ENCODE measurements at regions not wholly inside any gene's neighbourhood (a gene's known extent, or its start where the extent isn't known, plus 50 kb on each side); places are given as distances from the start of the nearest gene placed in this dataset.
"Not testable (repeated sequence)": the region's sequence is repeated elsewhere in the genome, so short reads cannot be mapped to it uniquely, and the experiment has no call there.

GRCh38 chr7:53350241-53350640 is 314.8 kb downstream of the POM121L12 start:
- Histone ChIP-seq H3K4me1 (replicated peaks in 1 of 2) (no peaks in the 10 kb centered on the region), H3K27ac (no peak overlapping the region), H3K4me3 (no peak overlapping the region)
- ATAC-seq (replicated peaks in 6 of 8) = peak in 4 of 8 experiments; percentile 49 to 86 (median 58)
- in situ Hi-C loops (cut with MboI; ENCODE audit: low pct_unique_long_range_greater_than_20kb in 2 of 9, low sequenced_read_pairs in 9 of 9, unreplicated experiment in 9 of 9) = no loop called here
- WGBS, 10 experiments = 0 to 50% (median 0%) methylated on average over 1 to 2 of the region's 2 CpGs; no CpG with 5 or more reads in 6 of the 10 experiments

- Histone ChIP-seq H3K4me1 (replicated peaks in 1 of 2) (no peaks in the 10 kb centered on the region), H3K27ac (no peak overlapping the region), H3K4me3 (no peak overlapping the region)
- ATAC-seq (replicated peaks in 6 of 8) = no peak
- 0 to 100% (median 73%) methylated on average over 1 to 2 of the region's 2 CpGs for WGBS, 10 experiments
- in situ Hi-C loops (cut with MboI; ENCODE audit: low pct_unique_long_range_greater_than_20kb in 2 of 9, low sequenced_read_pairs in 9 of 9, unreplicated experiment in 9 of 9) = no loop called here
Observed at GRCh38 chr7:53351681-53352080, 316.2 kb downstream of the POM121L12 start.

GRCh38 chr7:53358269-53358668 is 322.8 kb downstream of the POM121L12 start:
- Histone ChIP-seq H3K4me3 (no peak overlapping the region), H3K27ac (no peak overlapping the region), H3K4me1 (replicated peaks in 1 of 2) (no peaks in the 10 kb centered on the region)
- 20 to 100% (median 100%) methylated on average over 1 of the region's 2 CpGs; no CpG with 5 or more reads in 6 of the 10 experiments for WGBS, 10 experiments
- ATAC-seq (replicated peaks in 6 of 8) = no peak
- in situ Hi-C loops (cut with MboI; ENCODE audit: low pct_unique_long_range_greater_than_20kb in 2 of 9, low sequenced_read_pairs in 9 of 9, unreplicated experiment in 9 of 9) = no loop called here

- in situ Hi-C loops (cut with MboI; ENCODE audit: low pct_unique_long_range_greater_than_20kb in 2 of 9, low sequenced_read_pairs in 9 of 9, unreplicated experiment in 9 of 9) = no loop called here
- 12 to 100% (median 80%) methylated on average over 1 to 3 of the region's 3 CpGs; no CpG with 5 or more reads in 2 of the 10 experiments for WGBS, 10 experiments
- no peak for ATAC-seq (replicated peaks in 6 of 8)
Observed at GRCh38 chr7:53383131-53383530, 347.7 kb downstream of the POM121L12 start.

GRCh38 chr7:53385239-53385638 is 349.8 kb downstream of the POM121L12 start:
- H3K4me1 ChIP-seq (replicated peaks in 1 of 2); ATAC-seq (replicated peaks in 6 of 8); H3K27ac ChIP-seq; in situ Hi-C loops (cut with MboI; ENCODE audit: low pct_unique_long_range_greater_than_20kb in 2 of 9, low sequenced_read_pairs in 9 of 9, unreplicated experiment in 9 of 9); H3K4me3 ChIP-seq: not testable (repeated sequence)
- 56 to 100% methylated on average over 1 to 5 of the region's 19 CpGs; no CpG with 5 or more reads in 8 of the 10 experiments for WGBS, 10 experiments

More at GRCh38 chr7:53383131-53383530, 347.7 kb downstream of the POM121L12 start:
- no peaks in the 10 kb centered on the region for H3K4me1 ChIP-seq (replicated peaks in 1 of 2)
- H3K27ac ChIP-seq = no peak overlapping the region
- H3K4me3 ChIP-seq = no peak overlapping the region

GRCh38 chr7:53387515-53387914 is 352.1 kb downstream of the POM121L12 start:
- no peak overlapping the region for H3K27ac ChIP-seq
- ATAC-seq (replicated peaks in 6 of 8) = no peak
- H3K4me1 ChIP-seq (replicated peaks in 1 of 2) = no peaks in the 10 kb centered on the region
- WGBS, 10 experiments = 8 to 100% (median 90%) methylated on average over 2 to 6 of the region's 12 CpGs; no CpG with 5 or more reads in 4 of the 10 experiments
- no peak overlapping the region for H3K4me3 ChIP-seq
- in situ Hi-C loops (cut with MboI; ENCODE audit: low pct_unique_long_range_greater_than_20kb in 2 of 9, low sequenced_read_pairs in 9 of 9, unreplicated experiment in 9 of 9) = no loop called here

GRCh38 chr7:53397911-53398310 is 362.5 kb downstream of the POM121L12 start:
- in situ Hi-C loops (cut with MboI; ENCODE audit: low pct_unique_long_range_greater_than_20kb in 2 of 9, low sequenced_read_pairs in 9 of 9, unreplicated experiment in 9 of 9) = no loop called here
- Histone ChIP-seq H3K27ac (no peak overlapping the region), H3K4me1 (replicated peaks in 1 of 2) (no peaks in the 10 kb centered on the region), H3K4me3 (no peak overlapping the region)
- ATAC-seq (replicated peaks in 6 of 8) = no peak
- 0 to 100% (median 91%) methylated on average over 1 to 2 of the region's 2 CpGs; no CpG with 5 or more reads in 3 of the 10 experiments for WGBS, 10 experiments

- WGBS, 10 experiments = 0 to 100% (median 82%) methylated on average over 1 to 2 of the region's 2 CpGs; no CpG with 5 or more reads in 2 of the 10 experiments
- H3K4me3 ChIP-seq = no peak overlapping the region
Observed at GRCh38 chr7:53398566-53398965, 363.1 kb downstream of the POM121L12 start.

GRCh38 chr7:53413021-53413420 is 377.6 kb downstream of the POM121L12 start:
- WGBS, 10 experiments = 0 to 100% (median 80%) methylated on average over 1 to 2 of the region's 2 CpGs; no CpG with 5 or more reads in 1 of the 10 experiments
- no peak for ATAC-seq (replicated peaks in 6 of 8)
- in situ Hi-C loops (cut with MboI; ENCODE audit: low pct_unique_long_range_greater_than_20kb in 2 of 9, low sequenced_read_pairs in 9 of 9, unreplicated experiment in 9 of 9) = no loop called here

More at GRCh38 chr7:53398566-53398965, 363.1 kb downstream of the POM121L12 start:
- Histone ChIP-seq H3K4me1 (replicated peaks in 1 of 2) (no peaks in the 10 kb centered on the region), H3K27ac (no peak overlapping the region)
- in situ Hi-C loops (cut with MboI; ENCODE audit: low pct_unique_long_range_greater_than_20kb in 2 of 9, low sequenced_read_pairs in 9 of 9, unreplicated experiment in 9 of 9) = no loop called here
- ATAC-seq (replicated peaks in 6 of 8) = no peak

GRCh38 chr7:53415816-53416215 is 380.4 kb downstream of the POM121L12 start:
- H3K27ac ChIP-seq = no peak overlapping the region
- no peak for ATAC-seq (replicated peaks in 6 of 8)
- no peaks in the 10 kb centered on the region for H3K4me1 ChIP-seq (replicated peaks in 1 of 2)
- WGBS, 10 experiments = 0 to 100% (median 80%) methylated on average over 1 to 2 of the region's 2 CpGs; no CpG with 5 or more reads in 3 of the 10 experiments
- H3K4me3 ChIP-seq = no peak overlapping the region
- in situ Hi-C loops (cut with MboI; ENCODE audit: low pct_unique_long_range_greater_than_20kb in 2 of 9, low sequenced_read_pairs in 9 of 9, unreplicated experiment in 9 of 9) = no loop called here

More at GRCh38 chr7:53413021-53413420, 377.6 kb downstream of the POM121L12 start:
- H3K27ac ChIP-seq = no peak overlapping the region
- H3K4me3 ChIP-seq = no peak overlapping the region
- no peaks in the 10 kb centered on the region for H3K4me1 ChIP-seq (replicated peaks in 1 of 2)

- in situ Hi-C loops (cut with MboI; ENCODE audit: low pct_unique_long_range_greater_than_20kb in 2 of 9, low sequenced_read_pairs in 9 of 9, unreplicated experiment in 9 of 9) = no loop called here
- H3K4me3 ChIP-seq = no peak overlapping the region
- no peaks in the 10 kb centered on the region for H3K4me1 ChIP-seq (replicated peaks in 1 of 2)
- ATAC-seq (replicated peaks in 6 of 8) = no peak
- 0 to 100% (median 100%) methylated on average over 1 of the region's 1 CpG; no CpG with 5 or more reads in 4 of the 10 experiments for WGBS, 10 experiments
- H3K27ac ChIP-seq = no peak overlapping the region
Observed at GRCh38 chr7:53418834-53419482, 383.5 kb downstream of the POM121L12 start.

GRCh38 chr7:53420550-53420949 is 385.1 kb downstream of the POM121L12 start:
- ATAC-seq (replicated peaks in 6 of 8) = no peak
- Histone ChIP-seq H3K4me1 (replicated peaks in 1 of 2) (no peaks in the 10 kb centered on the region), H3K27ac (no peak overlapping the region), H3K4me3 (no peak overlapping the region)
- in situ Hi-C loops (cut with MboI; ENCODE audit: low pct_unique_long_range_greater_than_20kb in 2 of 9, low sequenced_read_pairs in 9 of 9, unreplicated experiment in 9 of 9) = no loop called here
- WGBS, 10 experiments = 0 to 78% (median 42%) methylated on average over 1 of the region's 1 CpG; no CpG with 5 or more reads in 6 of the 10 experiments

- in situ Hi-C loops (cut with MboI; ENCODE audit: low pct_unique_long_range_greater_than_20kb in 2 of 9, low sequenced_read_pairs in 9 of 9, unreplicated experiment in 9 of 9) = no loop called here
- WGBS, 10 experiments = 0 to 90% (median 25%) methylated on average over 1 to 4 of the region's 5 CpGs; no CpG with 5 or more reads in 3 of the 10 experiments
- Histone ChIP-seq H3K4me1 (replicated peaks in 1 of 2) (no peaks in the 10 kb centered on the region), H3K4me3 (no peak overlapping the region), H3K27ac (no peak overlapping the region)
- ATAC-seq (replicated peaks in 6 of 8) = no peak
Observed at GRCh38 chr7:53422291-53422690, 386.9 kb downstream of the POM121L12 start.
